C4-2B (cell line): ENCODE measurements at regions not wholly inside any gene's neighbourhood (a gene's known extent, or its start where the extent isn't known, plus 50 kb on each side); places are given as distances from the start of the nearest gene placed in this dataset.
"Not testable (repeated sequence)": the region's sequence is repeated elsewhere in the genome, so short reads cannot be mapped to it uniquely, and the experiment has no call there.

Source experiments
- CTCF ChIP-seq: fragments of 450-650 bp; conservative IDR thresholded peaks from 2 replicates; pipeline ENCODE4 v1.5.1; 2017; ENCODE audit warnings: mild to moderate bottlenecking
- ZFX ChIP-seq: fragments of 450-650 bp; IDR thresholded peaks from 2 replicates; pipeline ENCODE4 v1.6.1; 2017

- not testable (repeated sequence) for TF ChIP-seq CTCF, ZFX
These were observed 130.9 kb downstream of the LAT start for GRCh38 chr16:29115802-29116141.
